Nephron progenitor cell (in vitro differentiated cells): ENCODE measurements at regions not wholly inside any gene's neighbourhood (a gene's known extent, or its start where the extent isn't known, plus 50 kb on each side); places are given as distances from the start of the nearest gene placed in this dataset.

Experiments
- DNase-seq: peaks from one replicate; pipeline ENCODE4 v3.0.0; 2021
- H3K27ac Mint-ChIP-seq: 2 replicates; pipeline ENCODE4 v1.8.0; 2021; ENCODE audit warnings: mild to moderate bottlenecking, moderate library complexity, mixed read lengths
- H3K27me3 Mint-ChIP-seq: 2 replicates; pipeline ENCODE4 v1.8.0; 2021; ENCODE audit warnings: mild to moderate bottlenecking, low read depth, mixed read lengths; ENCODE audit not compliant: poor library complexity
- H3K36me3 Mint-ChIP-seq: 2 replicates; pipeline ENCODE4 v1.8.0; 2021; ENCODE audit warnings: low read depth, mixed read lengths
- H3K4me1 Mint-ChIP-seq: 2 replicates; pipeline ENCODE4 v1.8.0; 2021; ENCODE audit warnings: mixed read lengths
- H3K4me3 Mint-ChIP-seq: 2 replicates; pipeline ENCODE4 v1.8.0; 2021; ENCODE audit warnings: mild to moderate bottlenecking, moderate library complexity, mixed read lengths
- H3K9me3 Mint-ChIP-seq: 2 replicates; pipeline ENCODE4 v1.8.0; 2021; ENCODE audit warnings: mild to moderate bottlenecking, moderate library complexity, mixed read lengths
- TF ChIP-seq, protein P1 (sequence below): fragments of 200-600 bp; sonication (generic); IDR thresholded peaks from 2 replicates; pipeline ENCODE4 v1.5.0; 2021; ENCODE audit warnings: antibody characterized with exemption

DNA sequence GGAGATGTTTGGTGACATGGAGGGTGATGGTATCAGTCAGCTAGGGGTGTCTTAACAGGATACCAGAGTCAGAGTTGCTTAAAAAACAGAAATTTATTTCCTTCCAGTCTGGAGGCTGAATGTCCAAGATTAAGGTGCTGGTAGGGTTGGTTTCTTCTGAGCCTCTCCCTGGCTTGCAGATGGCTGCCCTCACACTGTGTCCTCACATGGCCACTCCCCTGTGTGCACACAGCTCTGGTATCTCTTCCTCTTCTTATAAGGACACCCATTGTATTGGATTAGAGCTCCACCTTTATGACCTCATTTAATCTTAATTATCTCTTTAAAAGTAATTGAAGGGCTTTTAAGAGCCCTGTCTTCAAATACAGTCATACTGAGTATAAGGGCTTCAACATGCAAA lies 431.8 kb upstream of the MMS22L start:
- no peaks in the 10 kb centered on the region for H3K36me3 Mint-ChIP-seq
- TF ChIP-seq, protein P1, sequence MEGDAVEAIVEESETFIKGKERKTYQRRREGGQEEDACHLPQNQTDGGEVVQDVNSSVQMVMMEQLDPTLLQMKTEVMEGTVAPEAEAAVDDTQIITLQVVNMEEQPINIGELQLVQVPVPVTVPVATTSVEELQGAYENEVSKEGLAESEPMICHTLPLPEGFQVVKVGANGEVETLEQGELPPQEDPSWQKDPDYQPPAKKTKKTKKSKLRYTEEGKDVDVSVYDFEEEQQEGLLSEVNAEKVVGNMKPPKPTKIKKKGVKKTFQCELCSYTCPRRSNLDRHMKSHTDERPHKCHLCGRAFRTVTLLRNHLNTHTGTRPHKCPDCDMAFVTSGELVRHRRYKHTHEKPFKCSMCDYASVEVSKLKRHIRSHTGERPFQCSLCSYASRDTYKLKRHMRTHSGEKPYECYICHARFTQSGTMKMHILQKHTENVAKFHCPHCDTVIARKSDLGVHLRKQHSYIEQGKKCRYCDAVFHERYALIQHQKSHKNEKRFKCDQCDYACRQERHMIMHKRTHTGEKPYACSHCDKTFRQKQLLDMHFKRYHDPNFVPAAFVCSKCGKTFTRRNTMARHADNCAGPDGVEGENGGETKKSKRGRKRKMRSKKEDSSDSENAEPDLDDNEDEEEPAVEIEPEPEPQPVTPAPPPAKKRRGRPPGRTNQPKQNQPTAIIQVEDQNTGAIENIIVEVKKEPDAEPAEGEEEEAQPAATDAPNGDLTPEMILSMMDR = no peak
- peaks cover 2% of the 10 kb centered on the region for H3K4me1 Mint-ChIP-seq
- no peak for DNase-seq
- H3K27ac Mint-ChIP-seq = no peak overlapping the region
- H3K9me3 Mint-ChIP-seq = no peaks in the 10 kb centered on the region
- no peak overlapping the region for H3K4me3 Mint-ChIP-seq
- H3K27me3 Mint-ChIP-seq = no peaks in the 10 kb centered on the region

DNA sequence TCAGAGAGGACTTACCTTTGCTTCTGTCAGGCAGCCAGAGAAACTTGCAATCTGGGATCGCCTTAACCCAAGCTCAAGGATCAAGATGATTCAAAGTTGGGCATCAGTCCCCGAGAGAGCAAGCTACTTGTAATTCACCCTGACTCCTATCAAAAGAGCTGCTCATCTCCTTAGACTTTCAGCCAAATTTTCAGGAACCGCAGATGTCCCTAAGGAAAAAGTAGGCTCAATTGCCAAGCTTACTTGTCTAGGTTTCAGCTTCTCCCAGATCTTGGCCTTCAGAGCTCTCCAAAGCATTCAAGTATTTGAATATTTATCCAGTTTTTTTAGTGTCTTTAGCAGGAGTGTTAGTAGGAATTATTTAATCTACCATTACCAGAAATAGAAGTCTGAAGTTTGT lies 434.1 kb upstream of the MMS22L start:
- H3K27me3 Mint-ChIP-seq = no peaks in the 10 kb centered on the region
- no peak for DNase-seq
- H3K9me3 Mint-ChIP-seq = no peaks in the 10 kb centered on the region
- TF ChIP-seq, protein P1 = no peak
- H3K27ac Mint-ChIP-seq = no peak overlapping the region
- H3K36me3 Mint-ChIP-seq = no peaks in the 10 kb centered on the region
- H3K4me3 Mint-ChIP-seq = no peak overlapping the region
- peaks cover 8% of the 10 kb centered on the region for H3K4me1 Mint-ChIP-seq

DNA sequence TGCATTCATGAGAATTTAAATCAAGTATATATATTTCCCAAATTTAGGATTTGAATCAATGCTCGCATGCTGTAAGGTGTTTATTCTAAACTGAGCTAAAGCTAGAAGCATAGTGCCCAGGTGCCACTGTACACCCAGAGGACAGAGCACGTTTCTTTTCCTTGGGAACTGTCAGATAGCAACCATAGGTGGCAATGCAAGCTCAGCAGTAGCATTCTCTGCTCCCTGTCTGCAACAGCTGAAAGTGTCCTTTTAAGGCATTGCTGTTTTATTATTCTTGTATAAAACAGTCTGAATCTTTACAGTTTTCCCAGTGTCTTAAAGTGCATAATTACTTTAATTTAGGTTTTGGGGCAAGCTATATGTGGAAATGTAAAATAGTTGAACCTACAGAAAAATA lies 443.4 kb upstream of the MMS22L start:
- TF ChIP-seq, protein P1 = peak; percentile 14
- no peak for DNase-seq
- H3K4me1 Mint-ChIP-seq = no peaks in the 10 kb centered on the region

DNA sequence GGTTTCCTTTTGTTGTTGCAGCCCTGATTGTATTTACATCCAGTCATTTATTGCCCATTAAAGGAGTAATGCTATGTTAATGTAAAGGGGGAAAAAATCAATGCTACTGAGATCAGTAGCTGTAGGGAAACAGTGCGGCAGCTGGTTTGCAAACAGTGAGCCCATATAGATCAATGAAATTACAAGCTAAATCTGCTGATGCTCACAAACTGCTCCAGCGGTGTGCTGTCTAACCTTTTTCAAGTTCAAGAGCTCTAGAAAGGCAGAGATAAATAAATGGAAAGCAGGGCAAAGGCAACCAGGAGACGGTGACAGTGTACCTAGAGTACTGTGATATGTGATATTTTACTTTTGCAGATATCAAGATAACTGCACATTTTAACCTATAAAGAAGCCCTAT lies 449.0 kb upstream of the MMS22L start:
- Mint-ChIP-seq H3K27ac (no peak overlapping the region), H3K9me3 (no peaks in the 10 kb centered on the region), H3K36me3 (no peaks in the 10 kb centered on the region), H3K4me1 (no peaks in the 10 kb centered on the region), H3K4me3 (no peak overlapping the region), H3K27me3 (peaks cover 4% of the 10 kb centered on the region)
- DNase-seq = no peak
- TF ChIP-seq, protein P1 = no peak

More for the DNA sequence above, 443.4 kb upstream of the MMS22L start:
- Mint-ChIP-seq H3K4me3 (no peak overlapping the region), H3K27me3 (no peaks in the 10 kb centered on the region), H3K9me3 (no peaks in the 10 kb centered on the region), H3K27ac (no peak overlapping the region), H3K36me3 (no peaks in the 10 kb centered on the region)

DNA sequence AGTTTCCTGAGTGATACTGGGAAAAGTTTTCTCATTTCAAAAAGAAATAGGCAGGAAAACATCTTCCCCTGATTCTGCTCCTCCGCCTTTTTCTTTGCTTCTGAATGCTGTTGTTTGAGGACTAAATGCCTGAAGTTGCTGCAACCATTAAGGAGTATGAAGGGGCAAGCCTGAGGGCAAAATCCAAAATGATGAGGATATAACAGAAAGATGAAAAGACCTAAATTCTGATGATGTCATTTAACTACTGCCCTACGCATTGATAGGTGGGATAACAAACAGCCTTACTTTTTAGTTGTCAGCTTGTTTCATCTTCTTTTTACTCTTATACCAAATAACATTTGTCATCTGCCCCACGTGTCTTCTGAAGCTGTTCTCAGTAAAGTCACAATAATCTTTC lies 474.6 kb upstream of the MMS22L start:
- H3K27ac Mint-ChIP-seq = no peak overlapping the region
- no peaks in the 10 kb centered on the region for H3K4me1 Mint-ChIP-seq
- TF ChIP-seq, protein P1 = no peak
- no peaks in the 10 kb centered on the region for H3K27me3 Mint-ChIP-seq
- H3K36me3 Mint-ChIP-seq = no peaks in the 10 kb centered on the region
- H3K4me3 Mint-ChIP-seq = no peak overlapping the region
- H3K9me3 Mint-ChIP-seq = no peaks in the 10 kb centered on the region
- DNase-seq = no peak

DNA sequence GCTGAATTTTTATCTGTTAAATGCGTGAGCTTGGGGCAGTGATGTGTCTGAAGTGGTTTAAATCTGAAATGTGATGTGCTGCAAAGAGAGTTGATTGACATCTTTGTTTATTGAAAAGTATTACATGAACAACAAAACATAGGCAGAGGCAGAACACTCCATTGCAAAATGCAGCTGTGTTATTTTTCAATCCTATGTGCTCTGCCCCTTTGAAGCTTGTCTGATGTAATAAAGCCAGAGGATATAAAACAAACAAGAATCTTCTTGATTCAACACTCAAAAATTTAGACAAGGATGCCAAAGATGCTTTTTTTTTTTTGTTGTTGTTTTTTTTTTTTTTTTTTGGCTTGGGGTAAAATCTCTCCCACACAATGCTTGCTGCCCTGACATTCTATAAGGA lies 482.4 kb upstream of the MMS22L start:
- Mint-ChIP-seq H3K36me3 (no peaks in the 10 kb centered on the region), H3K4me1 (no peaks in the 10 kb centered on the region), H3K9me3 (no peaks in the 10 kb centered on the region), H3K4me3 (no peak overlapping the region), H3K27me3 (peaks cover 7% of the 10 kb centered on the region), H3K27ac (no peak overlapping the region)
- DNase-seq = no peak
- TF ChIP-seq, protein P1 = no peak
